Body of pancreas (tissue), 4 donors: ENCODE measurements at regions not wholly inside any gene's neighbourhood (a gene's known extent, or its start where the extent isn't known, plus 50 kb on each side); places are given as distances from the start of the nearest gene placed in this dataset.

ENCODE experiments used
- ATAC-seq: fragments of 150-250 bp; one replicate; pipeline ENCODE4 v1.9.1; 2016
- DNase-seq, 4 donors: peaks; one replicate each; pipeline ENCODE4 v3.0.0-alpha.2; 2019
- H3K27ac ChIP-seq, 4 donors: fragments of 200-600 bp; sonication (generic); 1 replicate in 3 of 4; 2 replicates in 1 of 4; pipeline versions ENCODE4 v1.5.1 to v1.6.1; 2016 to 2019; ENCODE audit warnings: mild to moderate bottlenecking in 1 of 4, mixed read lengths in 1 of 4, moderate library complexity in 1 of 4
- H3K27me3 ChIP-seq, 2 donors: fragments of 200-600 bp; sonication (generic); one replicate each; pipeline ENCODE4 v1.6.0; 2016; ENCODE audit warnings: mild to moderate bottlenecking in 1 of 2
- H3K36me3 ChIP-seq, 2 donors: fragments of 200-600 bp; sonication (generic); replicated peaks in 1 of 2; 2 replicates each; pipeline ENCODE4 v1.5.1; 2016; ENCODE audit warnings: low read depth in 2 of 2; ENCODE audit not compliant: insufficient read depth in 1 of 2
- H3K4me1 ChIP-seq: fragments of 200-600 bp; sonication (generic); one replicate; pipeline ENCODE4 v1.6.0; 2016
- H3K4me3 ChIP-seq, 2 donors: fragments of 200-600 bp; sonication (generic); 1 replicate in 1 of 2; 2 replicates in 1 of 2; pipeline ENCODE4 v1.5.1; 2016 to 2019
- H3K9me3 ChIP-seq, 3 donors: fragments of 200-600 bp; sonication (generic); 1 replicate in 2 of 3; 2 replicates in 1 of 3; pipeline ENCODE4 v1.5.1; 2016
- CTCF ChIP-seq, 7 experiments: fragments of 450-650 bp in 4 of 7; fragments of 200-600 bp in 3 of 7; sonication (generic) in 3 of 7; IDR thresholded peaks; one replicate each; pipeline ENCODE4 v1.5.1; 2016 to 2019; ENCODE audit warnings: antibody characterized with exemption in 7 of 7
- POLR2A ChIP-seq, 3 donors: fragments of 450-650 bp; IDR thresholded peaks; one replicate each; pipeline ENCODE4 v1.6.1; 2016; ENCODE audit warnings: antibody characterized with exemption in 3 of 3, mild to moderate bottlenecking in 2 of 3
- WGBS, 2 donors: methylation state at CpG; one replicate each; pipeline ENCODE4 v1.1.5; 2017; 5-methylcytosine and 5-hydroxymethylcytosine counted together
- intact Hi-C: fragments of 100-400 bp; cut with DNase I; formaldehyde crosslinking; loops from one replicate; pipeline ENCODE4 v1.15.1; 2023

GRCh38 chr2:226325526-226325925 is 474.1 kb downstream of the IRS1 start:
- Histone ChIP-seq H3K9me3 (no peaks in the 10 kb centered on the region), H3K27me3 (no peaks in the 10 kb centered on the region), H3K36me3 (no peaks in the 10 kb centered on the region), H3K4me3 (no peak overlapping the region), H3K27ac (no peak overlapping the region), H3K4me1 (no peaks in the 10 kb centered on the region)
- TF ChIP-seq POLR2A (IDR thresholded peaks at IDR 0.05) (no peak), CTCF (IDR thresholded peaks at IDR 0.05) (no peak)
- ATAC-seq (no peak), DNase-seq (no peak)
- intact Hi-C loops, result no loop called here

GRCh38 chr2:226320076-226320948 is 479.3 kb downstream of the IRS1 start:
- intact Hi-C loops, result no loop called here
- no peaks in the 10 kb centered on the region for H3K27me3 ChIP-seq
- ATAC-seq (no peak), DNase-seq (no peak)
- no peaks in the 10 kb centered on the region for H3K36me3 ChIP-seq
- H3K9me3 ChIP-seq, result no peaks in the 10 kb centered on the region
- H3K27ac ChIP-seq, result no peak overlapping the region
- no peak overlapping the region for H3K4me3 ChIP-seq
- 94 to 95% methylated on average over 6 of the region's 6 CpGs for WGBS, 2 donors
- no peaks in the 10 kb centered on the region for H3K4me1 ChIP-seq
- no peak for TF ChIP-seq POLR2A (IDR thresholded peaks at IDR 0.05)

GRCh38 chr2:226317970-226318369 is 481.6 kb downstream of the IRS1 start:
- Histone ChIP-seq H3K36me3 (no peaks in the 10 kb centered on the region), H3K4me3 (no peak overlapping the region), H3K27me3 (no peaks in the 10 kb centered on the region), H3K9me3 (no peaks in the 10 kb centered on the region), H3K27ac (no peak overlapping the region), H3K4me1 (no peaks in the 10 kb centered on the region)
- DNase-seq, result no peak
- no peak for ATAC-seq
- no peak for TF ChIP-seq CTCF (IDR thresholded peaks at IDR 0.05)
- TF ChIP-seq POLR2A (IDR thresholded peaks at IDR 0.05), result no peak
- 73 to 83% methylated on average over 2 of the region's 2 CpGs for WGBS, 2 donors
- intact Hi-C loops, result no loop called here

- Histone ChIP-seq H3K36me3 (no peaks in the 10 kb centered on the region), H3K27ac (no peak overlapping the region), H3K4me1 (no peaks in the 10 kb centered on the region), H3K27me3 (no peaks in the 10 kb centered on the region), H3K9me3 (no peaks in the 10 kb centered on the region), H3K4me3 (no peak overlapping the region)
- WGBS, 2 donors, result 72 to 77% methylated on average over 3 of the region's 3 CpGs
- no peak for DNase-seq
- ATAC-seq, result no peak
- intact Hi-C loops, result no loop called here
- TF ChIP-seq CTCF (IDR thresholded peaks at IDR 0.05) (no peak), POLR2A (IDR thresholded peaks at IDR 0.05) (no peak)
These were observed 486.6 kb downstream of the IRS1 start for GRCh38 chr2:226313060-226313459.

GRCh38 chr2:226312155-226312554 is 487.5 kb downstream of the IRS1 start:
- intact Hi-C loops, result no loop called here
- no peak overlapping the region for H3K4me3 ChIP-seq
- no peak for DNase-seq
- WGBS, 2 donors, result 74 to 76% methylated on average over 5 of the region's 5 CpGs
- no peaks in the 10 kb centered on the region for H3K4me1 ChIP-seq
- no peaks in the 10 kb centered on the region for H3K27me3 ChIP-seq
- H3K9me3 ChIP-seq, result no peaks in the 10 kb centered on the region
- H3K36me3 ChIP-seq, result no peaks in the 10 kb centered on the region
- TF ChIP-seq POLR2A (IDR thresholded peaks at IDR 0.05) (no peak), CTCF (IDR thresholded peaks at IDR 0.05) (no peak)
- no peak overlapping the region for H3K27ac ChIP-seq
- ATAC-seq, result no peak
